Upper lobe of left lung (tissue), 4 donors: ENCODE measurements at regions not wholly inside any gene's neighbourhood (a gene's known extent, or its start where the extent isn't known, plus 50 kb on each side); places are given as distances from the start of the nearest gene placed in this dataset.

Experiments used
- CTCF ChIP-seq, 6 experiments: fragments of 450-650 bp in 4 of 6; fragments of 200-600 bp in 2 of 6; sonication (generic) in 2 of 6; IDR thresholded peaks; one replicate each; pipeline ENCODE4 v1.5.1; 2016 to 2019; ENCODE audit warnings: antibody characterized with exemption in 6 of 6
- POLR2A ChIP-seq, 4 donors: fragments of 450-650 bp; IDR thresholded peaks; one replicate each; pipeline ENCODE4 v1.5.1; 2016 to 2017; ENCODE audit warnings: antibody characterized with exemption in 4 of 4, mild to moderate bottlenecking in 2 of 4
- POLR2AphosphoS5 ChIP-seq, 2 donors: sonication (generic); formaldehyde crosslinking; IDR thresholded peaks; one replicate each; pipeline ENCODE4 v1.5.1; 2017; ENCODE audit warnings: antibody characterized with exemption in 2 of 2

- no peak for TF ChIP-seq POLR2AphosphoS5 (IDR thresholded peaks at IDR 0.05)
- no peak for TF ChIP-seq CTCF (IDR thresholded peaks at IDR 0.05)
- TF ChIP-seq POLR2A (IDR thresholded peaks at IDR 0.05), result no peak
Measured at GRCh38 chr13:90403330-90404082, 944.0 kb upstream of the MIR17HG start.
